K562 (cell line): ENCODE measurements at regions not wholly inside any gene's neighbourhood (a gene's known extent, or its start where the extent isn't known, plus 50 kb on each side); places are given as distances from the start of the nearest gene placed in this dataset.
A peak's percentile ranks its signal among the peaks of the same experiment; 100 is the strongest.

Source experiments
- ATAC-seq: fragments of 200-7000 bp; cut with Tn5 transposase; 3 replicates; pipeline ENCODE4 v1.9.1; 2020; ENCODE audit warnings: moderate library complexity
- BruUV-seq: library from RNA; stranded (reverse); fragments of 400-500 nt; replicated peaks from 2 replicates; lab custom pipeline; 2021; lab: Mats Ljungman, UMichigan
- CTCF ChIA-PET: fragments of 300-600 bp; formaldehyde crosslinking; extraction: SDS; loops from one replicate; lab custom pipeline; 2021; ENCODE audit warnings: low intra/inter-chr PET ratio; lab: Yijun Ruan, JAX
- POLR2A ChIA-PET: fragments of 300-600, 350-650 bp; sonication (Branson Sonifier 250); formaldehyde crosslinking; extraction: SDS; loops from one replicate; lab custom pipeline; 2021; ENCODE audit warnings: antibody characterized with exemption, inconsistent platforms; lab: Yijun Ruan, JAX
- DNase-seq, 4 experiments: peaks; one replicate each; pipeline versions ENCODE4 v3.0.0 to v3.0.0-alpha.2; 2011 to 2018; ENCODE audit warnings: low spot score in 3 of 4, mixed read lengths in 3 of 4; ENCODE audit errors: extremely low read depth in 1 of 4
- FAIRE-seq: peaks from 2 replicates; lab custom pipeline; 2011; peaks lifted over from hg19 to GRCh38; lab: Jason Lieb, UNC
- H2AFZ ChIP-seq: 2 replicates; pipeline ENCODE4 v1.6.0; 2011; ENCODE audit warnings: low read depth, low read length, control low read depth, inconsistent platforms
- H3K27ac ChIP-seq: fragments of 200-600 bp; 3 replicates; pipeline ENCODE4 v1.8.0; 2011; ENCODE audit warnings: low read depth, mild to moderate bottlenecking, control low read depth, inconsistent platforms, low read length, moderate library complexity, mixed read lengths; ENCODE audit errors: extremely low read depth
- H3K27me3 ChIP-seq, 2 experiments: fragments of 300-600 bp in 1 of 2; 2 replicates in 1 of 2; 3 replicates in 1 of 2; pipeline versions ENCODE4 v1.6.0 to v1.8.0; 2011; ENCODE audit warnings: inconsistent platforms in 2 of 2, low read length in 2 of 2, mild to moderate bottlenecking in 1 of 2, mixed read lengths in 1 of 2, moderate library complexity in 1 of 2; ENCODE audit not compliant: control insufficient read depth in 2 of 2, insufficient read depth in 2 of 2
- H3K36me3 ChIP-seq: fragments of 300-600 bp; 3 replicates; pipeline ENCODE4 v1.8.0; 2011; ENCODE audit warnings: mild to moderate bottlenecking, low read length, inconsistent platforms; ENCODE audit not compliant: control insufficient read depth, insufficient read depth
- H3K4me1 ChIP-seq, 2 experiments: fragments of 200-600 bp in 1 of 2; replicated peaks in 1 of 2; 2 replicates in 1 of 2; 3 replicates in 1 of 2; pipeline versions ENCODE4 v1.5.1 to v1.8.0; 2011; ENCODE audit warnings: inconsistent platforms in 2 of 2, low read length in 2 of 2, mild to moderate bottlenecking in 1 of 2, mixed read lengths in 1 of 2, moderate library complexity in 1 of 2; ENCODE audit not compliant: control insufficient read depth in 2 of 2, insufficient read depth in 2 of 2
- H3K4me2 ChIP-seq: 2 replicates; pipeline ENCODE4 v1.6.1; 2011; ENCODE audit warnings: low read length, control low read depth, inconsistent platforms, mixed read lengths; ENCODE audit not compliant: insufficient read depth
- H3K4me3 ChIP-seq: fragments of 200-600 bp; sonication (generic), shearing (Covaris generic); 2 replicates; pipeline ENCODE4 v1.5.1; 2016; ENCODE audit warnings: control low read depth, inconsistent platforms
- H3K79me2 ChIP-seq: fragments of 200-600 bp; 3 replicates; pipeline ENCODE4 v1.8.0; 2011; ENCODE audit warnings: low read length, inconsistent platforms; ENCODE audit not compliant: control insufficient read depth, insufficient read depth
- H3K9ac ChIP-seq, 2 experiments: 2 replicates each; pipeline versions ENCODE4 v1.6.0 to v1.6.1; 2011; ENCODE audit warnings: low read depth in 2 of 2, low read length in 2 of 2, control low read depth in 1 of 2, inconsistent platforms in 1 of 2, mild to moderate bottlenecking in 1 of 2, mixed read lengths in 1 of 2; ENCODE audit not compliant: insufficient read depth in 1 of 2
- H3K9me1 ChIP-seq: one replicate; pipeline ENCODE4 v1.6.0; 2011; ENCODE audit warnings: inconsistent platforms, mild to moderate bottlenecking, low read length, moderate library complexity; ENCODE audit not compliant: control insufficient read depth, insufficient read depth
- H3K9me3 ChIP-seq: replicated peaks from 2 replicates; pipeline ENCODE4 v1.5.1; 2011; ENCODE audit warnings: low read depth, low read length, inconsistent platforms; ENCODE audit not compliant: control insufficient read depth, insufficient read depth
- H4K20me1 ChIP-seq: replicated peaks from 2 replicates; pipeline ENCODE4 v1.6.1; 2011; ENCODE audit warnings: low read length, inconsistent platforms, mixed read lengths; ENCODE audit not compliant: control insufficient read depth, insufficient read depth
- BHLHE40 ChIP-seq: IDR thresholded peaks from 2 replicates; pipeline ENCODE4 v1.6.1; 2011; ENCODE audit warnings: low read length, improper control_type of control experiment
- BMI1 ChIP-seq: fragments of 150-350 bp; IDR thresholded peaks from 2 replicates; pipeline ENCODE4 v1.6.1; 2014; ENCODE audit warnings: low read length
- CEBPB ChIP-seq: fragments of 450-650 bp; IDR thresholded peaks from 2 replicates; pipeline ENCODE4 v1.6.1; 2016; ENCODE audit warnings: missing genetic modification characterization, missing compliant biosample characterization
- ETV6 ChIP-seq, 3 experiments: fragments of 150-350 bp in 1 of 3; sonication (generic) in 1 of 3; formaldehyde crosslinking in 1 of 3; IDR thresholded peaks; 2 replicates each; pipeline versions ENCODE4 v1.6.1 to v1.8.0; 2014 to 2022; ENCODE audit warnings: borderline replicate concordance in 2 of 3, low read depth in 2 of 3, antibody characterized with exemption in 1 of 3, low read length in 1 of 3, mild to moderate bottlenecking in 1 of 3, missing genetic modification reagents in 1 of 3
- IRF2 ChIP-seq: sonication (generic); formaldehyde crosslinking; IDR thresholded peaks from 2 replicates; pipeline ENCODE4 v1.8.1; 2022; ENCODE audit warnings: mild to moderate bottlenecking, missing genetic modification reagents
- MAZ ChIP-seq, 2 experiments: fragments of 450-650 bp in 1 of 2; sonication (generic) in 1 of 2; formaldehyde crosslinking; IDR thresholded peaks in 1 of 2; conservative IDR thresholded peaks in 1 of 2; 2 replicates each; pipeline versions ENCODE4 v1.4.0 to v1.5.0; 2020; ENCODE audit warnings: mild to moderate bottlenecking in 1 of 2, missing genetic modification reagents in 1 of 2
- NBN ChIP-seq: fragments of 450-650 bp; IDR thresholded peaks from 2 replicates; pipeline ENCODE4 v1.6.1; 2016; ENCODE audit warnings: low read depth, mild to moderate bottlenecking
- PHF20 ChIP-seq: fragments of 450-650 bp; IDR thresholded peaks from 2 replicates; pipeline ENCODE4 v1.6.1; 2018; ENCODE audit not compliant: partially characterized antibody
- POLR3A ChIP-seq: IDR thresholded peaks from 2 replicates; pipeline ENCODE4 v1.6.1; 2011; ENCODE audit warnings: borderline replicate concordance, mild to moderate bottlenecking, moderate library complexity; ENCODE audit not compliant: insufficient read length, insufficient read depth; ENCODE audit errors: extremely low read depth
- RBM25 ChIP-seq: fragments of 200-400 bp; formaldehyde crosslinking; IDR thresholded peaks from 2 replicates; pipeline ENCODE4 v1.6.1; 2018; ENCODE audit warnings: low read length, low read depth, moderate library complexity; ENCODE audit not compliant: severe bottlenecking
- TFAM ChIP-seq: fragments of 250-450 bp; sonication (Bioruptor Pico); conservative IDR thresholded peaks from 2 replicates; pipeline ENCODE4 v1.5.0; 2021; ENCODE audit warnings: mild to moderate bottlenecking, moderate library complexity
- ZEB2 ChIP-seq: fragments of 450-650 bp; IDR thresholded peaks from 2 replicates; pipeline ENCODE4 v1.6.1; 2016
- ZNF165 ChIP-seq: fragments of 250-450 bp; sonication (Bioruptor Pico); IDR thresholded peaks from 2 replicates; pipeline ENCODE4 v1.4.0; 2020; ENCODE audit warnings: borderline replicate concordance
- WGBS: fragments of 100-300 bp; shearing (Covaris generic); methylation state at CpG from one replicate; pipeline ENCODE4 v1.1.6; 2016; ENCODE audit warnings: low coverage, mixed read lengths; ENCODE audit not compliant: insufficient coverage; ENCODE audit errors: missing lambda C conversion rate; 5-methylcytosine and 5-hydroxymethylcytosine counted together
- in situ Hi-C: fragments of 300-500 bp; cut with MboI; formaldehyde crosslinking; loops from 4 replicates; pipeline ENCODE4 v1.15.0; 2018; ENCODE audit warnings: inconsistent platforms, mixed read lengths
- intact Hi-C: fragments of 100-400 bp; cut with micrococcal nuclease; formaldehyde crosslinking; loops from 2 replicates; pipeline ENCODE4 v1.14.2; 2022

- 29% methylated on average over 8 of the region's 8 CpGs for WGBS
- TF ChIP-seq ZEB2 (no peak), PHF20 (no peak), NBN (no peak), CEBPB (0 out of 2 replicates have a peak, but pooled peaks have one; percentile 22), BHLHE40 (no peak), IRF2 (CRISPR knock-in tag) (no peak), TFAM (CRISPR knock-in tag) (no peak), ZNF165 (no peak), POLR3A (no peak), ETV6 (IDR thresholded peaks at IDR 0.05; ENCODE audit: borderline replicate concordance in 1 of 2, low read depth in 2 of 2, low read length in 1 of 2) (no peak), ETV6 (CRISPR knock-in tag; IDR thresholded peaks at IDR 0.05; ENCODE audit: borderline replicate concordance) (no peak), MAZ (CRISPR knock-in tag; conservative IDR thresholded peaks at IDR 0.05 in 1 of 2, IDR thresholded peaks at IDR 0.05 in 1 of 2) (no peak), RBM25 (no peak), BMI1 (no peak)
These were observed 1025.7 kb upstream of the TMEM132C start for GRCh38 chr12:127241072-127241817.

More at GRCh38 chr12:127241072-127241817, 1025.7 kb upstream of the TMEM132C start:
- H3K4me3 ChIP-seq, result no peak overlapping the region
- H3K79me2 ChIP-seq, result no peaks in the 10 kb centered on the region
- in situ Hi-C loops (no loop called here), intact Hi-C loops (no loop called here)
- H3K27ac ChIP-seq, result no peak overlapping the region
- CTCF ChIA-PET, result no interaction called here
- H3K4me2 ChIP-seq, result no peak overlapping the region
- no peak for DNase-seq
- H3K36me3 ChIP-seq, result no peaks in the 10 kb centered on the region
- no peak overlapping the region for H3K9ac ChIP-seq
- no peaks in the 10 kb centered on the region for H3K9me3 ChIP-seq
- no peak overlapping the region for H2AFZ ChIP-seq
- H3K27me3 ChIP-seq, result peaks cover 0 to 4% of the 10 kb centered on the region in 2 experiments; a peak in 1 of 5 replicates
- no peaks in the 10 kb centered on the region for H4K20me1 ChIP-seq
- H3K9me1 ChIP-seq, result no peaks in the 10 kb centered on the region
- no TSS peak for BruUV-seq
- FAIRE-seq, result no peak
- POLR2A ChIA-PET, result interaction anchor here (1.6 kb wide), 1 partner anchor 11 kb away, joined by 4 read pairs; no protein-coding TSS in a partner anchor
- peaks cover 0 to 14% of the 10 kb centered on the region in 2 experiments; a peak in 3 of 5 replicates for H3K4me1 ChIP-seq
- ATAC-seq, result no peak
